Breast epithelium (tissue), 4 donors: ENCODE measurements at regions not wholly inside any gene's neighbourhood (a gene's known extent, or its start where the extent isn't known, plus 50 kb on each side); places are given as distances from the start of the nearest gene placed in this dataset.

Experiments
- DNase-seq, 2 donors: peaks; one replicate each; pipeline ENCODE4 v3.0.0-alpha.2; 2019; ENCODE audit warnings: low spot score in 2 of 2
- H3K27ac ChIP-seq, 2 donors: fragments of 200-600 bp; sonication (generic) in 1 of 2; one replicate each; pipeline ENCODE4 v1.5.1; 2016 to 2019; ENCODE audit warnings: mild to moderate bottlenecking in 1 of 2
- H3K27me3 ChIP-seq, 2 donors: fragments of 200-600 bp; sonication (generic) in 1 of 2; one replicate each; pipeline versions ENCODE4 v1.5.1 to v1.6.0; 2017 to 2019; ENCODE audit warnings: control low read depth in 1 of 2, mild to moderate bottlenecking in 1 of 2
- H3K36me3 ChIP-seq: fragments of 200-600 bp; one replicate; pipeline ENCODE4 v1.5.1; 2019
- H3K4me1 ChIP-seq, 2 donors: fragments of 200-600 bp; sonication (generic); one replicate each; pipeline ENCODE4 v1.5.1; 2016 to 2019; ENCODE audit warnings: control low read depth in 1 of 2
- H3K4me3 ChIP-seq, 3 donors: fragments of 200-600 bp; sonication (generic); 1 replicate in 2 of 3; 2 replicates in 1 of 3; pipeline ENCODE4 v1.5.1; 2016 to 2019; ENCODE audit warnings: mild to moderate bottlenecking in 3 of 3, moderate library complexity in 2 of 3
- H3K9me3 ChIP-seq, 2 donors: fragments of 200-600 bp; sonication (generic) in 1 of 2; one replicate each; pipeline ENCODE4 v1.5.1; 2016 to 2019; ENCODE audit warnings: control low read depth in 1 of 2
- CTCF ChIP-seq, 3 donors: fragments of 450-650 bp; IDR thresholded peaks; one replicate each; pipeline ENCODE4 v1.5.1; 2016 to 2017; ENCODE audit warnings: antibody characterized with exemption in 3 of 3, mild to moderate bottlenecking in 3 of 3, moderate library complexity in 3 of 3
- POLR2A ChIP-seq: fragments of 450-650 bp; IDR thresholded peaks from one replicate; pipeline ENCODE4 v1.6.1; 2016; ENCODE audit warnings: antibody characterized with exemption, mild to moderate bottlenecking, moderate library complexity
- POLR2AphosphoS5 ChIP-seq, 3 donors: sonication (generic); formaldehyde crosslinking; IDR thresholded peaks; one replicate each; pipeline ENCODE4 v1.6.1; 2017; ENCODE audit warnings: antibody characterized with exemption in 3 of 3
- intact Hi-C: fragments of 100-400 bp; cut with DNase I; formaldehyde crosslinking; loops from one replicate; pipeline ENCODE4 v1.15.1; 2023; ENCODE audit warnings: low total_unique reads

GRCh38 chr5:3786165-3786564 lies 190.5 kb downstream of the IRX1 start:
- H3K27ac ChIP-seq = no peak overlapping the region
- H3K4me1 ChIP-seq = no peaks in the 10 kb centered on the region
- intact Hi-C loops = no loop called here
- no peak for DNase-seq
- no peaks in the 10 kb centered on the region for H3K36me3 ChIP-seq
- TF ChIP-seq POLR2A (no peak), CTCF (IDR thresholded peaks at IDR 0.05) (no peak), POLR2AphosphoS5 (IDR thresholded peaks at IDR 0.05) (no peak)
- H3K27me3 ChIP-seq = no peaks in the 10 kb centered on the region
- H3K4me3 ChIP-seq = no peak overlapping the region
- no peaks in the 10 kb centered on the region for H3K9me3 ChIP-seq

- H3K9me3 ChIP-seq = no peaks in the 10 kb centered on the region
- H3K36me3 ChIP-seq = no peaks in the 10 kb centered on the region
- H3K4me1 ChIP-seq = no peaks in the 10 kb centered on the region
- TF ChIP-seq POLR2A = no peak
- no peak for TF ChIP-seq POLR2AphosphoS5 (IDR thresholded peaks at IDR 0.05)
- TF ChIP-seq CTCF (IDR thresholded peaks at IDR 0.05) = no peak
- H3K27ac ChIP-seq = no peak overlapping the region
- H3K4me3 ChIP-seq = no peak overlapping the region
- H3K27me3 ChIP-seq = no peaks in the 10 kb centered on the region
- intact Hi-C loops = no loop called here
- DNase-seq = no peak
These were observed 191.3 kb downstream of the IRX1 start for GRCh38 chr5:3786891-3787430.

GRCh38 chr5:3787604-3788003 lies 192.0 kb downstream of the IRX1 start:
- no peak for DNase-seq
- no peak overlapping the region for H3K27ac ChIP-seq
- H3K4me3 ChIP-seq = no peak overlapping the region
- no peaks in the 10 kb centered on the region for H3K9me3 ChIP-seq
- TF ChIP-seq POLR2A (no peak), POLR2AphosphoS5 (IDR thresholded peaks at IDR 0.05) (no peak), CTCF (IDR thresholded peaks at IDR 0.05) (no peak)
- no peaks in the 10 kb centered on the region for H3K4me1 ChIP-seq
- intact Hi-C loops = no loop called here
- no peaks in the 10 kb centered on the region for H3K27me3 ChIP-seq
- no peaks in the 10 kb centered on the region for H3K36me3 ChIP-seq

GRCh38 chr5:3789519-3790193 lies 194.0 kb downstream of the IRX1 start:
- intact Hi-C loops = no loop called here
- DNase-seq = no peak
- Histone ChIP-seq H3K4me1 (no peaks in the 10 kb centered on the region), H3K36me3 (no peaks in the 10 kb centered on the region), H3K27me3 (no peaks in the 10 kb centered on the region), H3K27ac (no peak overlapping the region), H3K9me3 (no peaks in the 10 kb centered on the region), H3K4me3 (no peak overlapping the region)
- TF ChIP-seq POLR2AphosphoS5 (IDR thresholded peaks at IDR 0.05) = no peak
- no peak for TF ChIP-seq CTCF (IDR thresholded peaks at IDR 0.05)
- TF ChIP-seq POLR2A = no peak

- H3K4me1 ChIP-seq = no peaks in the 10 kb centered on the region
- no peaks in the 10 kb centered on the region for H3K9me3 ChIP-seq
- DNase-seq = no peak
- no peak overlapping the region for H3K27ac ChIP-seq
- TF ChIP-seq POLR2AphosphoS5 (IDR thresholded peaks at IDR 0.05) (no peak), CTCF (IDR thresholded peaks at IDR 0.05) (no peak), POLR2A (no peak)
- no peaks in the 10 kb centered on the region for H3K27me3 ChIP-seq
- no peaks in the 10 kb centered on the region for H3K36me3 ChIP-seq
- intact Hi-C loops = no loop called here
- no peak overlapping the region for H3K4me3 ChIP-seq
These were observed 197.5 kb downstream of the IRX1 start for GRCh38 chr5:3793162-3793561.
